ENCODE measurements at regions not wholly inside any gene's neighbourhood (a gene's known extent, or its start where the extent isn't known, plus 50 kb on each side); places are given as distances from the start of the nearest gene placed in this dataset.

- TF ChIP-seq CTCF (conservative IDR thresholded peaks at IDR 0.05; ENCODE audit: low read depth, low read length): no peak
- no peak for TF ChIP-seq EZH2phosphoT487 (IDR thresholded peaks at IDR 0.05; ENCODE audit: borderline replicate concordance, low read length)
Observed at GRCh38 chr7:69105092-69105491, 493.2 kb upstream of the AUTS2 start.
